Loucy (cell line): ENCODE measurements at regions not wholly inside any gene's neighbourhood (a gene's known extent, or its start where the extent isn't known, plus 50 kb on each side); places are given as distances from the start of the nearest gene placed in this dataset.

Experiments
- CTCF ChIP-seq: fragments of 200-600 bp; sonication (generic); conservative IDR thresholded peaks from 2 replicates; pipeline ENCODE4 v1.5.1; 2014; ENCODE audit warnings: mild to moderate bottlenecking, antibody characterized with exemption, low read length
- EZH2phosphoT487 ChIP-seq: fragments of 200-600 bp; IDR thresholded peaks from 2 replicates; pipeline ENCODE4 v1.6.1; 2018; ENCODE audit warnings: antibody characterized with exemption, mild to moderate bottlenecking, moderate library complexity, borderline replicate concordance

GRCh38 chr18:46350598-46351159 is 246.5 kb downstream of the HAUS1 start:
- TF ChIP-seq CTCF (no peak), EZH2phosphoT487 (no peak)
